Loucy (cell line): ENCODE measurements at regions not wholly inside any gene's neighbourhood (a gene's known extent, or its start where the extent isn't known, plus 50 kb on each side); places are given as distances from the start of the nearest gene placed in this dataset.

Source experiments
- CTCF ChIP-seq: fragments of 200-600 bp; sonication (generic); conservative IDR thresholded peaks from 2 replicates; pipeline ENCODE4 v1.5.1; 2014; ENCODE audit warnings: mild to moderate bottlenecking, antibody characterized with exemption, low read length
- EZH2phosphoT487 ChIP-seq: fragments of 200-600 bp; IDR thresholded peaks from 2 replicates; pipeline ENCODE4 v1.6.1; 2018; ENCODE audit warnings: antibody characterized with exemption, mild to moderate bottlenecking, moderate library complexity, borderline replicate concordance

- no peak for TF ChIP-seq CTCF
- TF ChIP-seq EZH2phosphoT487 = no peak
Measured at GRCh38 chr5:6856653-6857052, 143.4 kb downstream of the TENT4A start.
